ENCODE measurements at regions not wholly inside any gene's neighbourhood (a gene's known extent, or its start where the extent isn't known, plus 50 kb on each side); places are given as distances from the start of the nearest gene placed in this dataset.

DNA sequence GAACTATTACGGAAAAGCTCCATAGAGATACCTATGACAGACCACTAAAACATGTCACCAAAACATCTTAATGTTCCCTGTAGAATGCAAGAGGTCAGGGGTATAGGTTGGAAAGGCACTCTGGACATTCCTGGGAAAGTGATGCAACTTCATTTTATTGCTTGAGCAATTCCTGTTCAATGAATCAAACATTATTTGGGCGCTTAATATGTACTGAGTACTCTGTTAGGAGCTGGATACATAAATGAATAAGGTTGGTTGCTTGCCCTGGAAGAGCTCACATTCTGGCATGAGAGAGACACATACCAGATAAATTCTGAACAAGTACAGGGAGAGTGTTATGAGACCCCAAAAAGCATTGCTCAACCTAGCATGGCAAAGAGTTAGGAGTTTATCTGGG is 408.9 kb upstream of the DMAC1 start:
- TF ChIP-seq POLR2AphosphoS5 (IDR thresholded peaks at IDR 0.05; ENCODE audit: low read depth, low read length), result no peak
- TF ChIP-seq, protein P1, sequence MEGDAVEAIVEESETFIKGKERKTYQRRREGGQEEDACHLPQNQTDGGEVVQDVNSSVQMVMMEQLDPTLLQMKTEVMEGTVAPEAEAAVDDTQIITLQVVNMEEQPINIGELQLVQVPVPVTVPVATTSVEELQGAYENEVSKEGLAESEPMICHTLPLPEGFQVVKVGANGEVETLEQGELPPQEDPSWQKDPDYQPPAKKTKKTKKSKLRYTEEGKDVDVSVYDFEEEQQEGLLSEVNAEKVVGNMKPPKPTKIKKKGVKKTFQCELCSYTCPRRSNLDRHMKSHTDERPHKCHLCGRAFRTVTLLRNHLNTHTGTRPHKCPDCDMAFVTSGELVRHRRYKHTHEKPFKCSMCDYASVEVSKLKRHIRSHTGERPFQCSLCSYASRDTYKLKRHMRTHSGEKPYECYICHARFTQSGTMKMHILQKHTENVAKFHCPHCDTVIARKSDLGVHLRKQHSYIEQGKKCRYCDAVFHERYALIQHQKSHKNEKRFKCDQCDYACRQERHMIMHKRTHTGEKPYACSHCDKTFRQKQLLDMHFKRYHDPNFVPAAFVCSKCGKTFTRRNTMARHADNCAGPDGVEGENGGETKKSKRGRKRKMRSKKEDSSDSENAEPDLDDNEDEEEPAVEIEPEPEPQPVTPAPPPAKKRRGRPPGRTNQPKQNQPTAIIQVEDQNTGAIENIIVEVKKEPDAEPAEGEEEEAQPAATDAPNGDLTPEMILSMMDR (IDR thresholded peaks at IDR 0.05), result no peak

All from Panc1 (cell line).